CD14-positive monocyte (primary cell): ENCODE measurements at regions not wholly inside any gene's neighbourhood (a gene's known extent, or its start where the extent isn't known, plus 50 kb on each side); places are given as distances from the start of the nearest gene placed in this dataset.

ENCODE experiments used
- DNase-seq, 3 donors: peaks; one replicate each; pipeline ENCODE4 v3.0.0-alpha.2; 2011 to 2022
- H2AFZ ChIP-seq: 2 replicates; pipeline ENCODE4 v1.6.0; 2012; ENCODE audit warnings: mild to moderate bottlenecking, low read depth, low read length, inconsistent platforms; ENCODE audit not compliant: insufficient read depth, poor library complexity, severe bottlenecking
- H3K27ac ChIP-seq, 2 donors: 1 replicate in 1 of 2; 2 replicates in 1 of 2; pipeline ENCODE4 v1.5.1; 2012 to 2013; ENCODE audit warnings: low read length in 2 of 2, control low read depth in 1 of 2, inconsistent platforms in 1 of 2, low read depth in 1 of 2, mild to moderate bottlenecking in 1 of 2
- H3K27me3 ChIP-seq, 2 donors: one replicate each; pipeline versions ENCODE4 v1.6.0 to v1.6.1; 2011 to 2013; ENCODE audit warnings: low read length in 2 of 2; ENCODE audit not compliant: control insufficient read depth in 2 of 2, insufficient read depth in 2 of 2
- H3K36me3 ChIP-seq, 2 donors: replicated peaks in 1 of 2; 1 replicate in 1 of 2; 2 replicates in 1 of 2; pipeline versions ENCODE4 v1.5.1 to v1.6.1; 2012 to 2013; ENCODE audit warnings: low read length in 2 of 2, control low read depth in 1 of 2, inconsistent platforms in 1 of 2, mild to moderate bottlenecking in 1 of 2; ENCODE audit not compliant: insufficient read depth in 2 of 2, control insufficient read depth in 1 of 2
- H3K4me1 ChIP-seq, 2 donors: 1 replicate in 1 of 2; 2 replicates in 1 of 2; pipeline versions ENCODE4 v1.5.1 to v1.6.1; 2012 to 2013; ENCODE audit warnings: low read length in 2 of 2, control low read depth in 1 of 2, inconsistent platforms in 1 of 2, mild to moderate bottlenecking in 1 of 2, moderate library complexity in 1 of 2; ENCODE audit not compliant: insufficient read depth in 2 of 2, control insufficient read depth in 1 of 2
- H3K4me2 ChIP-seq: replicated peaks from 2 replicates; pipeline ENCODE3; 2012; ENCODE audit warnings: low read length, moderate library complexity, mild to moderate bottlenecking; ENCODE audit not compliant: poor library complexity, severe bottlenecking; ENCODE audit errors: extremely low read depth
- H3K4me3 ChIP-seq, 3 experiments: fragments of 200-600 bp in 1 of 3; sonication (generic) in 1 of 3; replicated peaks in 1 of 3; 1 replicate in 2 of 3; 2 replicates in 1 of 3; pipeline ENCODE4 v1.5.1; 2011 to 2013; ENCODE audit warnings: low read length in 3 of 3, mild to moderate bottlenecking in 3 of 3, control low read depth in 2 of 3, low read depth in 2 of 3, inconsistent platforms in 1 of 3, moderate library complexity in 1 of 3
- H3K79me2 ChIP-seq: 2 replicates; pipeline ENCODE4 v1.6.0; 2012; ENCODE audit warnings: mild to moderate bottlenecking, control low read depth, inconsistent platforms, low read length, moderate library complexity; ENCODE audit not compliant: insufficient read depth
- H3K9ac ChIP-seq: 2 replicates; pipeline ENCODE4 v1.6.0; 2017; ENCODE audit warnings: low read length, mild to moderate bottlenecking; ENCODE audit not compliant: insufficient read depth, poor library complexity, severe bottlenecking
- H3K9me3 ChIP-seq, 2 donors: replicated peaks in 1 of 2; 1 replicate in 1 of 2; 2 replicates in 1 of 2; pipeline versions ENCODE4 v1.5.1 to v1.6.1; 2012 to 2013; ENCODE audit warnings: low read length in 2 of 2, control low read depth in 1 of 2; ENCODE audit not compliant: control insufficient read depth in 1 of 2, insufficient read depth in 1 of 2
- H4K20me1 ChIP-seq: 2 replicates; pipeline ENCODE4 v1.6.0; 2012; ENCODE audit warnings: mild to moderate bottlenecking, low read length, control low read depth, moderate library complexity; ENCODE audit not compliant: insufficient read depth
- H3K27ac Mint-ChIP-seq, 7 donors: one replicate each; pipeline ENCODE4 v1.8.0; 2020; ENCODE audit warnings: mild to moderate bottlenecking in 7 of 7, mixed read lengths in 7 of 7, moderate library complexity in 6 of 7, inconsistent platforms in 2 of 7
- H3K27me3 Mint-ChIP-seq, 3 donors: one replicate each; pipeline ENCODE4 v1.8.0; 2021 to 2022; ENCODE audit warnings: low read depth in 3 of 3, mild to moderate bottlenecking in 3 of 3, mixed read lengths in 3 of 3, moderate library complexity in 3 of 3, inconsistent platforms in 1 of 3
- H3K36me3 Mint-ChIP-seq, 2 donors: one replicate each; pipeline ENCODE4 v1.8.0; 2020; ENCODE audit warnings: mixed read lengths in 2 of 2, inconsistent platforms in 1 of 2, mild to moderate bottlenecking in 1 of 2
- H3K4me1 Mint-ChIP-seq: one replicate; pipeline ENCODE4 v1.8.0; 2020; ENCODE audit warnings: mild to moderate bottlenecking, mixed read lengths
- H3K4me3 Mint-ChIP-seq, 2 donors: one replicate each; pipeline ENCODE4 v1.8.0; 2020; ENCODE audit warnings: mild to moderate bottlenecking in 2 of 2, mixed read lengths in 2 of 2, moderate library complexity in 1 of 2
- H3K9me3 Mint-ChIP-seq, 7 donors: one replicate each; pipeline ENCODE4 v1.8.0; 2020 to 2022; ENCODE audit warnings: mixed read lengths in 7 of 7, mild to moderate bottlenecking in 6 of 7, moderate library complexity in 6 of 7, inconsistent platforms in 2 of 7
- WGBS: methylation state at CpG from one replicate; pipeline ENCODE4 v1.1.5; 2013; ENCODE audit warnings: missing lambda C conversion rate; ENCODE audit not compliant: insufficient coverage; 5-methylcytosine and 5-hydroxymethylcytosine counted together
- intact Hi-C, 2 donors: fragments of 100-400 bp; cut with micrococcal nuclease; formaldehyde crosslinking; loops; one replicate each; pipeline versions ENCODE4 v1.15.0 to v1.15.1; 2023
- TF ChIP-seq, protein P1 (sequence below): fragments of 200-600 bp; IDR thresholded peaks from one replicate; pipeline ENCODE4 v1.8.0; 2022; ENCODE audit warnings: antibody characterized with exemption, mild to moderate bottlenecking

DNA sequence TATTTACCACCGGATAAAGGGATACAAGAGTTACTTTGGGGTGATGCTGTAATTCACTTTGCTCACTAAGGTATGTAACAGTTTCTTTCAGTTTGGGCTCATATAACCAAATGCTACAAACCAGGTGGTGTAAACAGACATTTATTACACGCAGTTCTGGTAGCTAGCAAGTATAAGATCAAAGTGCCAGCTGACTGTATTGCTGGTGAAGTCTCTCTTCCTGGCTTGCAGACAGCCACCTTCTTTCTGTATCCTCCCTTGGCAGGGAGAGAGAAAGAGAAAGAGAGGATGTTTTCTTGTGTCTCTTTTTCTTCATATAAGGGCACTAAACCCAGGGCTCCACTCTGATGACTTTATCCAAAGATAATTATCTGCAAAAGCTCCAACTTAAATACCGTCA, 552.5 kb upstream of the FTMT start:
- no peak for DNase-seq
- H3K9ac ChIP-seq, result no peak overlapping the region
- no peak overlapping the region for H3K4me3 ChIP-seq
- H3K4me1 ChIP-seq, result no peaks in the 10 kb centered on the region
- no peak overlapping the region for H3K4me2 ChIP-seq
- WGBS, result 83% methylated on average over 2 of the region's 3 CpGs
- peaks cover 0 to 3% (median 0%) of the 10 kb centered on the region in 7 donors for H3K9me3 Mint-ChIP-seq
- H3K27me3 Mint-ChIP-seq, result peaks cover 0 to 1% (median 0%) of the 10 kb centered on the region in 3 donors
- H3K79me2 ChIP-seq, result no peaks in the 10 kb centered on the region
- H2AFZ ChIP-seq, result no peak overlapping the region
- H4K20me1 ChIP-seq, result no peaks in the 10 kb centered on the region
- H3K4me1 Mint-ChIP-seq, result no peaks in the 10 kb centered on the region
- H3K9me3 ChIP-seq, result no peaks in the 10 kb centered on the region
- H3K4me3 Mint-ChIP-seq, result no peak overlapping the region
- TF ChIP-seq, protein P1, sequence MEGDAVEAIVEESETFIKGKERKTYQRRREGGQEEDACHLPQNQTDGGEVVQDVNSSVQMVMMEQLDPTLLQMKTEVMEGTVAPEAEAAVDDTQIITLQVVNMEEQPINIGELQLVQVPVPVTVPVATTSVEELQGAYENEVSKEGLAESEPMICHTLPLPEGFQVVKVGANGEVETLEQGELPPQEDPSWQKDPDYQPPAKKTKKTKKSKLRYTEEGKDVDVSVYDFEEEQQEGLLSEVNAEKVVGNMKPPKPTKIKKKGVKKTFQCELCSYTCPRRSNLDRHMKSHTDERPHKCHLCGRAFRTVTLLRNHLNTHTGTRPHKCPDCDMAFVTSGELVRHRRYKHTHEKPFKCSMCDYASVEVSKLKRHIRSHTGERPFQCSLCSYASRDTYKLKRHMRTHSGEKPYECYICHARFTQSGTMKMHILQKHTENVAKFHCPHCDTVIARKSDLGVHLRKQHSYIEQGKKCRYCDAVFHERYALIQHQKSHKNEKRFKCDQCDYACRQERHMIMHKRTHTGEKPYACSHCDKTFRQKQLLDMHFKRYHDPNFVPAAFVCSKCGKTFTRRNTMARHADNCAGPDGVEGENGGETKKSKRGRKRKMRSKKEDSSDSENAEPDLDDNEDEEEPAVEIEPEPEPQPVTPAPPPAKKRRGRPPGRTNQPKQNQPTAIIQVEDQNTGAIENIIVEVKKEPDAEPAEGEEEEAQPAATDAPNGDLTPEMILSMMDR, result no peak
- no peaks in the 10 kb centered on the region for H3K27me3 ChIP-seq
- H3K27ac Mint-ChIP-seq, result no peak overlapping the region
- no peak overlapping the region for H3K27ac ChIP-seq
- H3K36me3 Mint-ChIP-seq, result no peaks in the 10 kb centered on the region
- no peaks in the 10 kb centered on the region for H3K36me3 ChIP-seq
- intact Hi-C loops, result no loop called here

DNA sequence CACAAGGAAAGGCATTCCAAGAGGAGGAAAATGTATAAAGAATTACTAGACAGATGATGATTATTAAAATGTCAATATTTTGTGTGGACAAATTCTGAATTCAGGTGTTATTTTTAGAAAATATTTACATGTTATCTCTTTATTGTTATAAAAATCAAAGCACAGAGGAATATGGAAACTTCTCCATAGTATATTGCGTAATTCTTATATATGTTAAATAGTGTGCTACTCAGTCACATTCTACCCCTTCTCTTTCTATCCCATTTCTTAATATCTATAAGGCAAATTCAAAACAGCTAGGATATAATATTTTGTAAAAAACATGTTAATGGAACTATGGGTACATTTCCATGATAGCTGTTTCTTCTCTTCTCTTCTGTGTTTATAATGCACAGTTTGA, 546.8 kb upstream of the FTMT start:
- H3K27ac Mint-ChIP-seq, result no peak overlapping the region
- no peaks in the 10 kb centered on the region for H4K20me1 ChIP-seq
- H3K27ac ChIP-seq, result no peak overlapping the region

More for the DNA sequence above, 546.8 kb upstream of the FTMT start:
- Mint-ChIP-seq H3K9me3 (peaks cover 0 to 3% (median 0%) of the 10 kb centered on the region in 7 donors), H3K4me1 (no peaks in the 10 kb centered on the region), H3K4me3 (no peak overlapping the region), H3K36me3 (no peaks in the 10 kb centered on the region), H3K27me3 (peaks cover 0 to 1% (median 0%) of the 10 kb centered on the region in 3 donors)
- no peak overlapping the region for H3K4me2 ChIP-seq
- H3K36me3 ChIP-seq, result no peaks in the 10 kb centered on the region
- no peak overlapping the region for H3K4me3 ChIP-seq
- no peaks in the 10 kb centered on the region for H3K9me3 ChIP-seq
- no peaks in the 10 kb centered on the region for H3K4me1 ChIP-seq
- no peaks in the 10 kb centered on the region for H3K79me2 ChIP-seq
- TF ChIP-seq, protein P1, result no peak
- H3K27me3 ChIP-seq, result no peaks in the 10 kb centered on the region
- no peak overlapping the region for H2AFZ ChIP-seq
- intact Hi-C loops, result no loop called here
- no peak overlapping the region for H3K9ac ChIP-seq
- no peak for DNase-seq
- WGBS, result no CpG with 5 or more reads among the region's 1 CpG
